ENCODE measurements at regions not wholly inside any gene's neighbourhood (a gene's known extent, or its start where the extent isn't known, plus 50 kb on each side); places are given as distances from the start of the nearest gene placed in this dataset.

- H3K27ac ChIP-seq (ENCODE audit: extremely low read depth, low read depth, low read length) = no peak overlapping the region
- peak; percentile 47; the same call in 2 of the 3 replicates for ATAC-seq
- no peak overlapping the region for H3K4me2 ChIP-seq (ENCODE audit: insufficient read depth, low read length)
- no peaks in the 10 kb centered on the region for H3K79me2 ChIP-seq (ENCODE audit: control insufficient read depth, insufficient read depth, low read length)
- no peak overlapping the region for H3K9ac ChIP-seq (ENCODE audit: insufficient read depth in 1 of 2, low read depth in 2 of 2, low read length in 2 of 2)
- ChIA-PET CTCF (ENCODE audit: low intra/inter-chr PET ratio) (no interaction called here), POLR2A (interaction anchor here (0.6 kb wide), 1 partner anchor 347 kb away, joined by 3 read pairs; no protein-coding TSS in a partner anchor)
- no peaks in the 10 kb centered on the region for H3K9me1 ChIP-seq (ENCODE audit: control insufficient read depth, insufficient read depth, low read length)
- no peaks in the 10 kb centered on the region for H3K36me3 ChIP-seq (ENCODE audit: control insufficient read depth, insufficient read depth, low read length)
- no peak overlapping the region for H3K4me3 ChIP-seq
- DNase-seq (ENCODE audit: extremely low read depth in 1 of 4, low spot score in 3 of 4) = peak; percentile 6 to 45 (median 12)
- no peaks in the 10 kb centered on the region for H3K9me3 ChIP-seq (replicated peaks; ENCODE audit: control insufficient read depth, insufficient read depth, low read depth, low read length)
- intact Hi-C loops (cut with micrococcal nuclease) = no loop called here
- no peaks in the 10 kb centered on the region for H3K4me1 ChIP-seq (replicated peaks in 1 of 2; ENCODE audit: control insufficient read depth in 2 of 2, insufficient read depth in 2 of 2, low read length in 2 of 2)
- in situ Hi-C loops (cut with MboI) = no loop called here
- no peaks in the 10 kb centered on the region for H4K20me1 ChIP-seq (replicated peaks; ENCODE audit: control insufficient read depth, insufficient read depth, low read length)
- no peak for FAIRE-seq
- H3K27me3 ChIP-seq (ENCODE audit: control insufficient read depth in 2 of 2, insufficient read depth in 2 of 2, low read length in 2 of 2) = no peaks in the 10 kb centered on the region
- WGBS (ENCODE audit: insufficient coverage, low coverage, missing lambda C conversion rate) = 0% methylated on average over 3 of the region's 3 CpGs
- H2AFZ ChIP-seq (ENCODE audit: low read depth, low read length) = no peak overlapping the region
- BruUV-seq (replicated peaks) = no TSS peak
- TF ChIP-seq HINFP (tag; conservative IDR thresholded peaks at IDR 0.05; ENCODE audit: low read depth) (no peak), JUND (IDR thresholded peaks at IDR 0.05; ENCODE audit: borderline replicate concordance, low read depth, low read length) (peak; percentile 78), JUND (tag; IDR thresholded peaks at IDR 0.05; ENCODE audit: borderline replicate concordance, low read depth, low read length) (peak; percentile 79), SIN3B (IDR thresholded peaks at IDR 0.05; ENCODE audit: low read depth) (no peak), CUX1 (CRISPR knock-in tag; IDR thresholded peaks at IDR 0.05) (no peak), FOSL1 (tag; conservative IDR thresholded peaks at IDR 0.05) (peak; percentile 81), ATF4 (CRISPR knock-in tag; IDR thresholded peaks at IDR 0.05) (no peak), PURB (CRISPR knock-in tag; IDR thresholded peaks at IDR 0.05; ENCODE audit: low read depth) (no peak), TAF15 (IDR thresholded peaks at IDR 0.05; ENCODE audit: low read depth, low read length) (no peak), JUN (IDR thresholded peaks at IDR 0.05; ENCODE audit: borderline replicate concordance, low read depth, low read length) (peak; percentile 59; the same call in 1 of the 2 replicates), JUN (CRISPR knock-in tag; IDR thresholded peaks at IDR 0.05; ENCODE audit: borderline replicate concordance) (no peak), ATF3 (IDR thresholded peaks at IDR 0.05) (peak; percentile 75), ATF3 (CRISPR knock-in tag; conservative IDR thresholded peaks at IDR 0.05) (no peak), CHD4 (IDR thresholded peaks at IDR 0.05; ENCODE audit: insufficient read depth, insufficient replicate concordance, low read depth, low read length, poor library complexity, severe bottlenecking) (no peak)
These were observed 94.2 kb upstream of the RAB27B start for GRCh38 chr18:54734059-54734458.
